HepG2 (cell line): ENCODE measurements at regions not wholly inside any gene's neighbourhood (a gene's known extent, or its start where the extent isn't known, plus 50 kb on each side); places are given as distances from the start of the nearest gene placed in this dataset.

Experiments
- ATAC-seq: fragments of 200-7000 bp; cut with Tn5 transposase; 3 replicates; pipeline ENCODE4 v1.9.1; 2020; ENCODE audit warnings: mild to moderate bottlenecking, moderate library complexity
- BruUV-seq: library from RNA; stranded (reverse); fragments of 400-500 nt; replicated peaks from 2 replicates; lab custom pipeline; 2021; lab: Mats Ljungman, UMichigan
- CTCF ChIA-PET: fragments of 300-600 bp; formaldehyde crosslinking; extraction: SDS; loops from one replicate; lab custom pipeline; 2021; ENCODE audit warnings: low total read pairs, inconsistent platforms, low intra/inter-chr PET ratio; lab: Yijun Ruan, JAX
- POLR2A ChIA-PET: fragments of 350-600 bp; sonication (Branson Sonifier 250); formaldehyde crosslinking; loops from one replicate; lab custom pipeline; 2020; ENCODE audit warnings: antibody characterized with exemption, inconsistent platforms; lab: Yijun Ruan, JAX
- DNase-seq: peaks from one replicate; pipeline ENCODE4 v3.0.0-alpha.2; 2015; ENCODE audit warnings: low spot score
- FAIRE-seq: peaks from 3 replicates; lab custom pipeline; 2011; peaks lifted over from hg19 to GRCh38; lab: Jason Lieb, UNC
- H2AFZ ChIP-seq: one replicate; pipeline ENCODE4 v1.6.1; 2011; ENCODE audit warnings: low read length, inconsistent platforms
- H3K27ac ChIP-seq: fragments of 300-600 bp; 3 replicates; pipeline ENCODE4 v1.8.0; 2011; ENCODE audit warnings: mixed run types, mild to moderate bottlenecking, mixed read lengths, low read length, inconsistent platforms; ENCODE audit not compliant: insufficient read depth; ENCODE audit errors: extremely low read length
- H3K27me3 ChIP-seq, 2 experiments: fragments of 200-600 bp in 1 of 2; 2 replicates in 1 of 2; 3 replicates in 1 of 2; pipeline versions ENCODE4 v1.6.0 to v1.8.0; 2011; ENCODE audit warnings: low read length in 2 of 2, mild to moderate bottlenecking in 2 of 2, moderate library complexity in 2 of 2, inconsistent platforms in 1 of 2; ENCODE audit not compliant: insufficient read depth in 2 of 2, control insufficient read depth in 1 of 2
- H3K36me3 ChIP-seq, 2 experiments: fragments of 200-600 bp in 1 of 2; replicated peaks in 1 of 2; 2 replicates in 1 of 2; 3 replicates in 1 of 2; pipeline versions ENCODE4 v1.5.1 to v1.8.0; 2011; ENCODE audit warnings: low read length in 2 of 2, inconsistent platforms in 1 of 2; ENCODE audit not compliant: insufficient read depth in 2 of 2, control insufficient read depth in 1 of 2
- H3K4me1 ChIP-seq: 2 replicates; pipeline ENCODE4 v1.5.1; 2012; ENCODE audit warnings: low read length, inconsistent platforms; ENCODE audit not compliant: insufficient read depth
- H3K4me2 ChIP-seq: 2 replicates; pipeline ENCODE4 v1.6.0; 2011; ENCODE audit warnings: low read depth, low read length, inconsistent platforms
- H3K4me3 ChIP-seq, 3 experiments: fragments of 200-600 bp in 1 of 3; sonication (generic), shearing (Covaris generic) in 1 of 3; replicated peaks in 1 of 3; 2 replicates each; pipeline ENCODE4 v1.5.1; 2011 to 2016; ENCODE audit warnings: low read length in 3 of 3, inconsistent platforms in 2 of 3, low read depth in 2 of 3, mild to moderate bottlenecking in 2 of 3, control low read depth in 1 of 3, mixed read lengths in 1 of 3; ENCODE audit not compliant: insufficient read depth in 1 of 3
- H3K79me2 ChIP-seq: one replicate; pipeline ENCODE4 v1.6.1; 2011; ENCODE audit warnings: low read length, inconsistent platforms; ENCODE audit not compliant: insufficient read depth
- H3K9ac ChIP-seq: 2 replicates; pipeline ENCODE4 v1.6.0; 2011; ENCODE audit warnings: mild to moderate bottlenecking, low read depth, low read length, inconsistent platforms; ENCODE audit not compliant: insufficient read depth
- H3K9me3 ChIP-seq: 2 replicates; pipeline ENCODE4 v1.5.1; 2012; ENCODE audit warnings: mild to moderate bottlenecking, low read length
- H4K20me1 ChIP-seq: 2 replicates; pipeline ENCODE4 v1.6.0; 2011; ENCODE audit warnings: inconsistent platforms, mild to moderate bottlenecking, low read length, moderate library complexity; ENCODE audit not compliant: insufficient read depth
- BRD4 ChIP-seq: sonication (generic); formaldehyde crosslinking; IDR thresholded peaks from 2 replicates; pipeline ENCODE4 v1.4.0; 2020; ENCODE audit warnings: missing genetic modification reagents
- FOXK1 ChIP-seq: sonication (generic); formaldehyde crosslinking; IDR thresholded peaks from 2 replicates; pipeline ENCODE4 v1.4.0; 2020; ENCODE audit warnings: low read depth, missing genetic modification reagents, borderline replicate concordance
- HMG20A ChIP-seq: IDR thresholded peaks from 2 replicates; pipeline ENCODE4 v1.6.1; 2016; ENCODE audit warnings: borderline replicate concordance
- JUN ChIP-seq: sonication (generic); formaldehyde crosslinking; IDR thresholded peaks from 2 replicates; pipeline ENCODE4 v1.4.0; 2020; ENCODE audit warnings: mild to moderate bottlenecking, missing genetic modification reagents
- NCOR1 ChIP-seq: fragments of 200-600 bp; sonication (generic); IDR thresholded peaks from 2 replicates; pipeline ENCODE4 v1.7.0; 2017; ENCODE audit warnings: antibody characterized with exemption, low read length, borderline replicate concordance
- POGZ ChIP-seq: sonication (generic); formaldehyde crosslinking; IDR thresholded peaks from 2 replicates; pipeline ENCODE4 v1.4.0; 2020; ENCODE audit warnings: mild to moderate bottlenecking, missing genetic modification reagents
- SKI ChIP-seq: fragments of 450-650 bp; IDR thresholded peaks from one replicate; pipeline ENCODE4 v1.6.1; 2018; ENCODE audit warnings: mild to moderate bottlenecking; ENCODE audit not compliant: partially characterized antibody
- STAG1 ChIP-seq: sonication (generic); formaldehyde crosslinking; IDR thresholded peaks from 2 replicates; pipeline ENCODE4 v1.4.0; 2020; ENCODE audit warnings: missing genetic modification reagents
- ZBTB38 ChIP-seq: sonication (generic); formaldehyde crosslinking; IDR thresholded peaks from 2 replicates; pipeline ENCODE4 v1.5.1; 2020; ENCODE audit warnings: mild to moderate bottlenecking, missing genetic modification reagents
- ZC3H4 ChIP-seq: sonication (generic); formaldehyde crosslinking; IDR thresholded peaks from 2 replicates; pipeline ENCODE4 v1.4.0; 2020; ENCODE audit warnings: missing genetic modification reagents, borderline replicate concordance
- ZNF143 ChIP-seq: sonication (generic); formaldehyde crosslinking; IDR thresholded peaks from 2 replicates; pipeline ENCODE4 v1.4.0; 2020; ENCODE audit warnings: missing genetic modification reagents
- ZNF615 ChIP-seq: sonication (generic); formaldehyde crosslinking; IDR thresholded peaks from 2 replicates; pipeline ENCODE4 v1.5.0; 2020; ENCODE audit warnings: mild to moderate bottlenecking, missing genetic modification reagents, borderline replicate concordance
- ZSCAN9 ChIP-seq: IDR thresholded peaks from 2 replicates; pipeline ENCODE4 v1.6.1; 2016; ENCODE audit warnings: borderline replicate concordance
- in situ Hi-C: cut with HindIII; loops from 2 replicates; pipeline ENCODE4 v1.10.0; 2017; ENCODE audit warnings: low pct_unique_long_range_greater_than_20kb; ENCODE audit not compliant: extremely low pct_ligation_motif_present
- intact Hi-C: fragments of 100-400 bp; cut with micrococcal nuclease; formaldehyde crosslinking; loops from one replicate; pipeline ENCODE4 v1.10.0; 2022; ENCODE audit not compliant: unreplicated experiment
- TF ChIP-seq, protein P1 (sequence below): IDR thresholded peaks from 2 replicates; pipeline ENCODE4 v1.6.1; 2016; ENCODE audit warnings: low read depth

DNA sequence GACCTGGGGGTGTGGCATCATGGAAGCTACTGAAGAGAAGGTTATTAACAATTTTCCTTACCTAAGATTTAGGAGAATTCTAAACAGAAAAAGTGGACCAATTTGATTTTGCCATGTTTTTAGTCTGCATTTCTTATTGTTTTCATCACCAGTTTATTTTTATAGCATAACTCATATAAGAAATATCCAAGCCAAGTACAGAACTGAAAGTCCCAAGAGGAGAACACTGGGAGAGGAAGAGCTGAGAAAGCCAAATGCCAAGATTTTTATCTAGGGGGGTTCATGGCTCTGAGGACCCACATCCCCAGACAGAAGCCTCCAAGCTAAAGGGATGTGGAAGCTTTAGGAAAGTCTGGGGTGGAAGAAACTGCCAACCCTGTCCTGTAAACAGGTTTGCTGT is 109.4 kb upstream of the DUSP10 start:
- H3K4me1 ChIP-seq: no peaks in the 10 kb centered on the region
- no peak overlapping the region for H3K9ac ChIP-seq
- H3K36me3 ChIP-seq: no peaks in the 10 kb centered on the region
- in situ Hi-C loops (no loop called here), intact Hi-C loops (no loop called here)
- no peak overlapping the region for H3K4me3 ChIP-seq
- TF ChIP-seq, protein P1, sequence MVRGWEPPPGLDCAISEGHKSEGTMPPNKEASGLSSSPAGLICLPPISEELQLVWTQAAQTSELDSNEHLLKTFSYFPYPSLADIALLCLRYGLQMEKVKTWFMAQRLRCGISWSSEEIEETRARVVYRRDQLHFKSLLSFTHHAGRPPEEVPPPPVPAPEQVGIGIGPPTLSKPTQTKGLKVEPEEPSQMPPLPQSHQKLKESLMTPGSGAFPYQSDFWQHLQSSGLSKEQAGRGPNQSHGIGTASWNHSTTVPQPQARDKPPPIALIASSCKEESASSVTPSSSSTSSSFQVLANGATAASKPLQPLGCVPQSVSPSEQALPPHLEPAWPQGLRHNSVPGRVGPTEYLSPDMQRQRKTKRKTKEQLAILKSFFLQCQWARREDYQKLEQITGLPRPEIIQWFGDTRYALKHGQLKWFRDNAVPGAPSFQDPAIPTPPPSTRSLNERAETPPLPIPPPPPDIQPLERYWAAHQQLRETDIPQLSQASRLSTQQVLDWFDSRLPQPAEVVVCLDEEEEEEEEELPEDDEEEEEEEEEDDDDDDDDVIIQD (CRISPR knock-in tag): no peak
- no peak for TF ChIP-seq POGZ (CRISPR knock-in tag)
- TF ChIP-seq JUN: no peak
- no peak for TF ChIP-seq SKI
- TF ChIP-seq STAG1 (CRISPR knock-in tag): no peak
- TF ChIP-seq ZBTB38: no peak
- no peak for TF ChIP-seq ZC3H4 (CRISPR knock-in tag)
- TF ChIP-seq HMG20A (CRISPR knock-in tag): no peak
- TF ChIP-seq ZSCAN9 (CRISPR knock-in tag): no peak
- no peak for TF ChIP-seq BRD4 (CRISPR knock-in tag)
- TF ChIP-seq NCOR1: no peak
- TF ChIP-seq FOXK1 (CRISPR knock-in tag): no peak
- TF ChIP-seq ZNF143 (CRISPR knock-in tag): no peak
- TF ChIP-seq ZNF615 (CRISPR knock-in tag): no peak
- ATAC-seq: no peak
- H4K20me1 ChIP-seq: no peaks in the 10 kb centered on the region
- ChIA-PET POLR2A (no interaction called here), CTCF (no interaction called here)
- H2AFZ ChIP-seq: no peak overlapping the region
- no peak overlapping the region for H3K4me2 ChIP-seq
- no peaks in the 10 kb centered on the region for H3K9me3 ChIP-seq
- H3K79me2 ChIP-seq: no peaks in the 10 kb centered on the region
- no peak for DNase-seq
- H3K27me3 ChIP-seq: no peaks in the 10 kb centered on the region
- FAIRE-seq: no peak
- no TSS peak for BruUV-seq
- H3K27ac ChIP-seq: no peak overlapping the region
